MM.1S (cell line): ENCODE measurements at regions not wholly inside any gene's neighbourhood (a gene's known extent, or its start where the extent isn't known, plus 50 kb on each side); places are given as distances from the start of the nearest gene placed in this dataset.

ENCODE experiments used
- DNase-seq: peaks from one replicate; pipeline ENCODE4 v3.0.0-alpha.2; 2015
- H2AFZ ChIP-seq: fragments of 300-600 bp; sonication (generic); 2 replicates; pipeline ENCODE4 v1.6.0; 2016; ENCODE audit warnings: antibody characterized with exemption, low read length
- H3F3A ChIP-seq: fragments of 300-600 bp; sonication (generic); 2 replicates; pipeline ENCODE4 v1.6.1; 2016; ENCODE audit warnings: mild to moderate bottlenecking, antibody characterized with exemption, low read length, moderate library complexity, mixed read lengths; ENCODE audit not compliant: insufficient read depth
- H3K27ac ChIP-seq: fragments of 300-600 bp; sonication (generic); 2 replicates; pipeline ENCODE4 v1.5.1; 2016; ENCODE audit warnings: mild to moderate bottlenecking, low read length
- H3K27me3 ChIP-seq: fragments of 300-600 bp; sonication (generic); replicated peaks from 2 replicates; pipeline ENCODE4 v1.6.0; 2016; ENCODE audit warnings: low read length; ENCODE audit not compliant: insufficient read depth
- H3K36me3 ChIP-seq: fragments of 300-600 bp; sonication (generic); replicated peaks from 2 replicates; pipeline ENCODE4 v1.6.1; 2016; ENCODE audit warnings: mild to moderate bottlenecking, low read length, mixed read lengths; ENCODE audit not compliant: insufficient read depth
- H3K4me1 ChIP-seq: fragments of 300-600 bp; sonication (generic); 2 replicates; pipeline ENCODE4 v1.6.1; 2016; ENCODE audit warnings: low read length, mixed read lengths
- H3K4me2 ChIP-seq: fragments of 300-600 bp; sonication (generic); 2 replicates; pipeline ENCODE4 v1.6.0; 2016; ENCODE audit warnings: low read depth, low read length
- H3K4me3 ChIP-seq: fragments of 300-600 bp; sonication (generic); 2 replicates; pipeline ENCODE4 v1.5.1; 2016; ENCODE audit warnings: low read length, mixed read lengths
- H3K79me2 ChIP-seq: fragments of 300-600 bp; sonication (generic); 2 replicates; pipeline ENCODE4 v1.6.1; 2016; ENCODE audit warnings: mixed run types, low read length, mixed read lengths
- H3K9ac ChIP-seq: fragments of 300-600 bp; sonication (generic); 2 replicates; pipeline ENCODE4 v1.6.1; 2016; ENCODE audit warnings: low read length, mixed read lengths
- H3K9me2 ChIP-seq: fragments of 300-600 bp; sonication (generic); replicated peaks from 2 replicates; pipeline ENCODE4 v1.6.1; 2016; ENCODE audit warnings: mild to moderate bottlenecking, low read length, mixed read lengths; ENCODE audit not compliant: insufficient read depth
- H3K9me3 ChIP-seq: fragments of 300-600 bp; sonication (generic); replicated peaks from 2 replicates; pipeline ENCODE4 v1.6.1; 2016; ENCODE audit warnings: mild to moderate bottlenecking, low read length, mixed read lengths; ENCODE audit not compliant: insufficient read depth
- H4K20me1 ChIP-seq: fragments of 300-600 bp; sonication (generic); 2 replicates; pipeline ENCODE4 v1.6.1; 2016; ENCODE audit warnings: mild to moderate bottlenecking, low read length, moderate library complexity, mixed read lengths; ENCODE audit not compliant: insufficient read depth
- EZH2 ChIP-seq: fragments of 300-600 bp; sonication (generic); optimal IDR thresholded peaks from 2 replicates; pipeline ENCODE3; 2017; ENCODE audit warnings: low read depth, mild to moderate bottlenecking, antibody characterized with exemption, low read length, mixed read lengths
- EZH2phosphoT487 ChIP-seq: fragments of 300-600 bp; sonication (generic); IDR thresholded peaks from 2 replicates; pipeline ENCODE4 v1.6.1; 2018; ENCODE audit warnings: antibody characterized with exemption, low read length
- TF ChIP-seq, protein P1 (sequence below): fragments of 300-600 bp; sonication (generic); IDR thresholded peaks from 2 replicates; pipeline ENCODE4 v1.5.1; 2016; ENCODE audit warnings: antibody characterized with exemption, low read length, mixed read lengths

- no peaks in the 10 kb centered on the region for H4K20me1 ChIP-seq
- no peak overlapping the region for H3K4me2 ChIP-seq
- no peaks in the 10 kb centered on the region for H3K4me1 ChIP-seq
- DNase-seq = no peak
- no peaks in the 10 kb centered on the region for H3K27me3 ChIP-seq
- H3K9ac ChIP-seq = no peak overlapping the region
- no peaks in the 10 kb centered on the region for H3K9me2 ChIP-seq
- no peak overlapping the region for H3K4me3 ChIP-seq
- no peaks in the 10 kb centered on the region for H3F3A ChIP-seq
- H3K27ac ChIP-seq = no peak overlapping the region
- no peak overlapping the region for H2AFZ ChIP-seq
- no peaks in the 10 kb centered on the region for H3K79me2 ChIP-seq
- TF ChIP-seq, protein P1, sequence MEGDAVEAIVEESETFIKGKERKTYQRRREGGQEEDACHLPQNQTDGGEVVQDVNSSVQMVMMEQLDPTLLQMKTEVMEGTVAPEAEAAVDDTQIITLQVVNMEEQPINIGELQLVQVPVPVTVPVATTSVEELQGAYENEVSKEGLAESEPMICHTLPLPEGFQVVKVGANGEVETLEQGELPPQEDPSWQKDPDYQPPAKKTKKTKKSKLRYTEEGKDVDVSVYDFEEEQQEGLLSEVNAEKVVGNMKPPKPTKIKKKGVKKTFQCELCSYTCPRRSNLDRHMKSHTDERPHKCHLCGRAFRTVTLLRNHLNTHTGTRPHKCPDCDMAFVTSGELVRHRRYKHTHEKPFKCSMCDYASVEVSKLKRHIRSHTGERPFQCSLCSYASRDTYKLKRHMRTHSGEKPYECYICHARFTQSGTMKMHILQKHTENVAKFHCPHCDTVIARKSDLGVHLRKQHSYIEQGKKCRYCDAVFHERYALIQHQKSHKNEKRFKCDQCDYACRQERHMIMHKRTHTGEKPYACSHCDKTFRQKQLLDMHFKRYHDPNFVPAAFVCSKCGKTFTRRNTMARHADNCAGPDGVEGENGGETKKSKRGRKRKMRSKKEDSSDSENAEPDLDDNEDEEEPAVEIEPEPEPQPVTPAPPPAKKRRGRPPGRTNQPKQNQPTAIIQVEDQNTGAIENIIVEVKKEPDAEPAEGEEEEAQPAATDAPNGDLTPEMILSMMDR = no peak
- TF ChIP-seq EZH2 (no peak), EZH2phosphoT487 (no peak)
- no peaks in the 10 kb centered on the region for H3K9me3 ChIP-seq
- H3K36me3 ChIP-seq = no peaks in the 10 kb centered on the region
These were observed 74.2 kb upstream of the ST6GAL2 start for GRCh38 chr2:106959975-106960682.

GRCh38 chr2:106960683-106961161, 74.8 kb upstream of the ST6GAL2 start:
- Histone ChIP-seq H3K9me2 (no peaks in the 10 kb centered on the region), H3K27ac (no peak overlapping the region), H3K4me3 (no peak overlapping the region), H3K9me3 (no peaks in the 10 kb centered on the region), H3F3A (no peaks in the 10 kb centered on the region), H2AFZ (no peak overlapping the region), H3K9ac (no peak overlapping the region), H3K4me2 (no peak overlapping the region), H3K36me3 (no peaks in the 10 kb centered on the region), H4K20me1 (no peaks in the 10 kb centered on the region), H3K79me2 (no peaks in the 10 kb centered on the region), H3K27me3 (no peaks in the 10 kb centered on the region), H3K4me1 (no peaks in the 10 kb centered on the region)
- no peak for DNase-seq
- no peak for TF ChIP-seq EZH2phosphoT487
- TF ChIP-seq, protein P1 = no peak
- no peak for TF ChIP-seq EZH2

GRCh38 chr2:106961328-106961727, 75.4 kb upstream of the ST6GAL2 start:
- Histone ChIP-seq H3K4me1 (no peaks in the 10 kb centered on the region), H3K4me3 (no peak overlapping the region), H3K27me3 (no peaks in the 10 kb centered on the region), H3K9me2 (no peaks in the 10 kb centered on the region), H3K4me2 (no peak overlapping the region), H4K20me1 (no peaks in the 10 kb centered on the region), H3K79me2 (no peaks in the 10 kb centered on the region), H3K9me3 (no peaks in the 10 kb centered on the region), H3K27ac (no peak overlapping the region), H3F3A (no peaks in the 10 kb centered on the region), H2AFZ (no peak overlapping the region), H3K36me3 (no peaks in the 10 kb centered on the region), H3K9ac (no peak overlapping the region)
- TF ChIP-seq EZH2 (no peak), EZH2phosphoT487 (no peak)
- TF ChIP-seq, protein P1 = no peak
- no peak for DNase-seq
